Fibroblast of lung (primary cell): ENCODE measurements at regions not wholly inside any gene's neighbourhood (a gene's known extent, or its start where the extent isn't known, plus 50 kb on each side); places are given as distances from the start of the nearest gene placed in this dataset.

Source experiments
- CTCF ChIP-seq, 2 donors: IDR thresholded peaks in 1 of 2; conservative IDR thresholded peaks in 1 of 2; 1 replicate in 1 of 2; 2 replicates in 1 of 2; pipeline ENCODE4 v1.5.1; 2011 to 2012; ENCODE audit warnings: low read length in 2 of 2, control low read depth in 1 of 2, inconsistent platforms in 1 of 2, low read depth in 1 of 2, mild to moderate bottlenecking in 1 of 2
- EZH2 ChIP-seq: IDR thresholded peaks from 2 replicates; pipeline ENCODE4 v1.5.1; 2012; ENCODE audit warnings: low read length, control low read depth, mild to moderate bottlenecking; ENCODE audit errors: missing control alignments

GRCh38 chr14:89625731-89626232 lies 208.7 kb upstream of the FOXN3 start:
- no peak for TF ChIP-seq CTCF (conservative IDR thresholded peaks at IDR 0.05 in 1 of 2, IDR thresholded peaks at IDR 0.05 in 1 of 2; ENCODE audit: low read depth in 1 of 2, low read length in 2 of 2)
- no peak for TF ChIP-seq EZH2
